ENCODE measurements at regions not wholly inside any gene's neighbourhood (a gene's known extent, or its start where the extent isn't known, plus 50 kb on each side); places are given as distances from the start of the nearest gene placed in this dataset.

DNA sequence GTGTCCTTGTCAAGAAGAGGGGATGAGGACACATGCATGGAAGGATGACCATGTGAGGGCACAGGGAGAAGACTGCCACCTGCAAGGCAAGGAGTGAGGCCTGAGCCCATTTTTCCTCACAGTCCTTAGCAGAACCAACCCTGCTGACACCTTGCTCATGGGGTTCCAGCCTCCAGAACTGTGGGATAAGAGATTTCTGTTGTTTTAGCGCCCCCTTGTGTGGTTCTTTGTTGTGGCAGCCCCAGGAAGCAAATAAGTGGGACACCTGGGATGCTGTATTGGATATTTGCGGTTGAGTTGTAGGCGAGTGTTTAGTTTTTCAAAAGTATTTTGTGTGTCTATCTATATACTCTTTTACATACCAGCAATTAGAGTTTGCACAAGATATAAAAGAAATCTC, 206.4 kb downstream of the NXNL2 start:
- no peak for DNase-seq (ENCODE audit: low read depth)
- H3K4me3 ChIP-seq (ENCODE audit: low read depth, low read length): no peak overlapping the region
- TF ChIP-seq, protein P1, sequence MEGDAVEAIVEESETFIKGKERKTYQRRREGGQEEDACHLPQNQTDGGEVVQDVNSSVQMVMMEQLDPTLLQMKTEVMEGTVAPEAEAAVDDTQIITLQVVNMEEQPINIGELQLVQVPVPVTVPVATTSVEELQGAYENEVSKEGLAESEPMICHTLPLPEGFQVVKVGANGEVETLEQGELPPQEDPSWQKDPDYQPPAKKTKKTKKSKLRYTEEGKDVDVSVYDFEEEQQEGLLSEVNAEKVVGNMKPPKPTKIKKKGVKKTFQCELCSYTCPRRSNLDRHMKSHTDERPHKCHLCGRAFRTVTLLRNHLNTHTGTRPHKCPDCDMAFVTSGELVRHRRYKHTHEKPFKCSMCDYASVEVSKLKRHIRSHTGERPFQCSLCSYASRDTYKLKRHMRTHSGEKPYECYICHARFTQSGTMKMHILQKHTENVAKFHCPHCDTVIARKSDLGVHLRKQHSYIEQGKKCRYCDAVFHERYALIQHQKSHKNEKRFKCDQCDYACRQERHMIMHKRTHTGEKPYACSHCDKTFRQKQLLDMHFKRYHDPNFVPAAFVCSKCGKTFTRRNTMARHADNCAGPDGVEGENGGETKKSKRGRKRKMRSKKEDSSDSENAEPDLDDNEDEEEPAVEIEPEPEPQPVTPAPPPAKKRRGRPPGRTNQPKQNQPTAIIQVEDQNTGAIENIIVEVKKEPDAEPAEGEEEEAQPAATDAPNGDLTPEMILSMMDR (IDR thresholded peaks at IDR 0.05; ENCODE audit: insufficient read depth, low read depth, low read length): peak; percentile 47

DNA sequence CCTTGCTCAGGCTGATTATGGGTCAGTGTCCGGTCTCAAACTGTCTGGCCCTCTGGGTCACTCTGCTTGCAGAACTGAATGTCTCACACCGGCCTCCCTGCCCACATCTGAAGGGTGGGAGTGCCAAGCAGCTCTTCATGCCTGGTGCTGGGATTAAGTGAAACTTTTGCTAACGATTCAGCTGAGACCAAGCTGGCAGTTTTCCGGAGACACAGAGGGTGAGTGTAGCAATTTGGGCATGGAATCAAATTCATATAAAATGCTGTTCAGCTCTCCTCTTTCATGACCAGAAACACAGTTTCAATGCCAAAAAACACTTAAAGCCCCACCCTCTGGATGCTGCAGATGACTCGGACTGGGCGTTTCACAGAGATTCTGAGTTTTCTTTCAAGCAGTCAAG, 207.5 kb downstream of the NXNL2 start:
- no peak overlapping the region for H3K4me3 ChIP-seq (ENCODE audit: low read depth, low read length)
- peak; percentile 60 for DNase-seq (ENCODE audit: low read depth)
- TF ChIP-seq, protein P1 (IDR thresholded peaks at IDR 0.05; ENCODE audit: insufficient read depth, low read depth, low read length): no peak

DNA sequence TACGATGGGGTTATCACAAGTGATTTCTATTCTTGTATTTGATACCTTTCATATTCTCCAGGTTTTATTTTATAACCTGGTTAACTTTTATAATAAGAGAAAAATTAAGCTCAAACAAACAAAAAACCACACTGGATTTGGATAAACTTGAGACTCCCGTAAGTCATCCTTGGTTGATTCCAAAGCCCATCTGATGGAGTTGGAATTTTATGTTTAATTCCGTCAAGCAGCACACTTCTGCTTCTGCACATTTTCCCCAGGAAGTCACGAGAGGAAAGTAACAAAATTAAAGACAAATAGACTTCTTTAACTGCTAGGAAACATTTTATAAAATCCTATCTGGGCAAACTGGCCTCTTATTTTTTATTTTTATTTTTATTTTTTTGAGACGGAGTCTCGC, 207.9 kb downstream of the NXNL2 start:
- no peak overlapping the region for H3K4me3 ChIP-seq (ENCODE audit: low read depth, low read length)
- TF ChIP-seq, protein P1 (IDR thresholded peaks at IDR 0.05; ENCODE audit: insufficient read depth, low read depth, low read length): no peak
- DNase-seq (ENCODE audit: low read depth): no peak

DNA sequence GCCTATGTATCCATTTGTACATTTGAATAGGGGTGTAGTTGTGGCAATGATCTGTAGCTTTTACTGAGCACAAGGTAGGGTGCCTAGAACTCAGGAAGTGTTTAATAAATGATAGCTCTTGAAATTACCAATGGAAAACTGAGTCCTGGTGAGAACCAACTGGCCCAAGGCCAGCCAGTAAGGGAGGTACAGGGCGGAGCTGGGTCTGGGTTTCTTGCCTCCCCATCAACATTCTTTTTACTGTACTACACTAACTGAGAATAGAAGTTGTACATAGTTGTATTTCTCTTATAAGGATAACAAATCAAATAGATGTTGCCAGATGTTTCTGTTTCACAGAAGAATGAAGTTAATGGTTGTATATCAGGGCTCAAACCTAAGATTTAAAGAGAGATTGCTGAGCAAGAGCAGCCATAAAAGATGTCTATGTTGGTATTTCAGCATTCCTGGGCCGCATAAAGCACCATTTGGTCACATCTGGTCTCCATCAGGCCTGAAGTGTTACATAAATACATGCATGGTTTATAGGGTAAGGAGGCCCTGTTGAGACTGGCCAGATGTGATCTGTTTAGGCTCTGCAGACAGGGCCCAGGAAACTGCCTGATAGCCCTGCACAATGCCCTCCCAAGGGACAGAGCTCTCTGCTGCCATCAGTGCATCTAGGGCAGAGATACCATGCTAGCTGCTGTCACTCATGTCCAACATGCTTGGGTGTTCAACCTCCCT, 210.5 kb downstream of the NXNL2 start:
- TF ChIP-seq, protein P1 (IDR thresholded peaks at IDR 0.05; ENCODE audit: insufficient read depth, low read depth, low read length): no peak
- peak; percentile 100 for DNase-seq (ENCODE audit: low read depth)
- H3K4me3 ChIP-seq (ENCODE audit: low read depth, low read length): no peak overlapping the region

DNA sequence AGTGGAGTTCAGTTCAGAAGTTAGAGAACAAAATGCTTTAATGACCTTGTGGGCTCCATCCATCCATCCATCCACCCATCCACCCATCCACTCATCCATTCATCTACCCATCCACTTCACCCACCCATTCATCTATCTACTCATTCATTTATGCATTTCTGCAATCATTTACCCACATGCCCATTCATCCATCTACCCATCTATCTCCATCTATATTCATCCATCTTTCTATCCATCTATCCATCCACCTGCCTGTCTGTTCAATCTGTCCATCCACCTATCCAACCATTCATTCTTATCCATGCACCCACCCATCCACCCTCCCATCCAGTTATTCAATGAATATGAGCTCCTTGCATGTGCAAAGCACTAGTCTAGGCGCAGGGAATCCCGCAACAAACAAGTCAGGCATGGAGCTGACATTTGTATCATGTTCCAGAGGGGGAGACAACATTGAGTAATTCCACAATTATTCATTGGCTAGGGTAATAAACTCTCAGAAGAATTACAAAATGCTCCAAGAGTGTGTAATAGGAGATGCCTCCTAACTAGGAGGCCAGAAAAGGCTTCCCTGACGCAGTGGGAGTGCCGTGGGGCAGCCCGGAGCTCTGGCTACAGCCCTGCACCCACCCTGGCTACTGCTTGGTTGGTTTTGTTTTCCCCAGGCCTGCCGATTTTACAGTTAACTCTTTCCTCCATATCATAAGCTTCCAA, 211.2 kb downstream of the NXNL2 start:
- no peak overlapping the region for H3K4me3 ChIP-seq (ENCODE audit: low read depth, low read length)
- TF ChIP-seq, protein P1 (IDR thresholded peaks at IDR 0.05; ENCODE audit: insufficient read depth, low read depth, low read length): no peak
- peak; percentile 98 for DNase-seq (ENCODE audit: low read depth)

DNA sequence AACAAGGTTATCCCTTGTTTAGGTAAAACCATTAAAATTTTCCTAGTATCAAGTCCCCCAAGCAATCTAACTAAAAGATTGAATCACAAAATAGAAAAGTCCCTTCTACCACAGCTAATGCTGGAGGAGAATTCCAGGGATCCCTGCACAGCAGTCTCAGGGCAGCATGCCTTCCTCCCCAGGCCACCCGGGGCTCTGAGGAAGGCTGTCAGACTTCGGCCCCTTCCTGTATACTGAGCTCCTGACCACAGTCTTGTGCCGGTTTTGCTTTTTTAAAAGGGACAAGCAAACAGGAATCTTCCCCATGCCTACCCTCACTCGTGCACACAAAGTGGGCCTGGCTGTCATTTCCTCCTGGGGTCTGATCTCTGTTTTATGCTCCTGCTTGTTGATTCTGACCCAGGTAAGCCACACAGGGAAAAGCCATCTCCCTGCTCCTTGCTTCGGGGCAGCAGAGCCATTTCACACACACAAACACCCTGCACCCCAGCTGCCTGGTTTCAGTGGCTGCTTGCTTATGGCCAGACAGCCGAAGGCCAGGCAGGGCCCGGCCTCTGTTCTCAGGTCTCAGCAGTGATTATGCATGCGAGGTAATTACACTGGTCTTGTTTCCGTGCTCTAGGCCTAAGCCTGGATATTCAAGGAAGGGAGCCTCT, 211.9 kb downstream of the NXNL2 start:
- H3K4me3 ChIP-seq (ENCODE audit: low read depth, low read length): no peak overlapping the region
- TF ChIP-seq, protein P1 (IDR thresholded peaks at IDR 0.05; ENCODE audit: insufficient read depth, low read depth, low read length): no peak
- no peak for DNase-seq (ENCODE audit: low read depth)

Measured in fibroblast of villous mesenchyme (primary cell).